GM19452 (cell line): ENCODE measurements at regions not wholly inside any gene's neighbourhood (a gene's known extent, or its start where the extent isn't known, plus 50 kb on each side); places are given as distances from the start of the nearest gene placed in this dataset.

ENCODE experiments used
- ATAC-seq: cut with Tn5 transposase; IDR thresholded peaks from one replicate; pipeline ENCODE4 v1.9.1; 2021; ENCODE audit not compliant: unreplicated experiment

GRCh38 chr13:105814219-105814901, 721.1 kb downstream of the EFNB2 start:
- ATAC-seq: no peak

GRCh38 chr13:105806628-105806920, 728.9 kb downstream of the EFNB2 start:
- ATAC-seq: no peak

GRCh38 chr13:105805892-105806627, 729.4 kb downstream of the EFNB2 start:
- ATAC-seq: no peak

- ATAC-seq: no peak
These were observed 730.8 kb downstream of the EFNB2 start for GRCh38 chr13:105804561-105805190.

- no peak for ATAC-seq
These were observed 736.3 kb downstream of the EFNB2 start for GRCh38 chr13:105799155-105799554.

GRCh38 chr13:105798541-105798940, 736.9 kb downstream of the EFNB2 start:
- ATAC-seq: no peak

- no peak for ATAC-seq
These were observed 739.4 kb downstream of the EFNB2 start for GRCh38 chr13:105796081-105796480.

- no peak for ATAC-seq
These were observed 744.5 kb downstream of the EFNB2 start for GRCh38 chr13:105790923-105791322.

- no peak for ATAC-seq
These were observed 746.9 kb downstream of the EFNB2 start for GRCh38 chr13:105788530-105788929.

GRCh38 chr13:105787632-105788031, 747.8 kb downstream of the EFNB2 start:
- ATAC-seq: no peak

GRCh38 chr13:105785436-105785835, 750.0 kb downstream of the EFNB2 start:
- ATAC-seq: no peak

GRCh38 chr13:105783261-105783660, 752.2 kb downstream of the EFNB2 start:
- ATAC-seq: no peak

GRCh38 chr13:105778196-105778595, 757.3 kb downstream of the EFNB2 start:
- ATAC-seq: no peak

- ATAC-seq: no peak
These were observed 760.6 kb downstream of the EFNB2 start for GRCh38 chr13:105774739-105775460.

- ATAC-seq: no peak
These were observed 761.5 kb downstream of the EFNB2 start for GRCh38 chr13:105773863-105774538.

GRCh38 chr13:105773241-105773640, 762.2 kb downstream of the EFNB2 start:
- ATAC-seq: no peak

GRCh38 chr13:105764486-105764885, 771.0 kb downstream of the EFNB2 start:
- ATAC-seq: no peak

GRCh38 chr13:105763851-105764250, 771.6 kb downstream of the EFNB2 start:
- ATAC-seq: no peak

GRCh38 chr13:105762096-105762495, 773.4 kb downstream of the EFNB2 start:
- no peak for ATAC-seq

GRCh38 chr13:105758918-105759860, 776.3 kb downstream of the EFNB2 start:
- no peak for ATAC-seq
